ENCODE measurements at regions not wholly inside any gene's neighbourhood (a gene's known extent, or its start where the extent isn't known, plus 50 kb on each side); places are given as distances from the start of the nearest gene placed in this dataset.
"Not testable (repeated sequence)": the region's sequence is repeated elsewhere in the genome, so short reads cannot be mapped to it uniquely, and the experiment has no call there.

DNA sequence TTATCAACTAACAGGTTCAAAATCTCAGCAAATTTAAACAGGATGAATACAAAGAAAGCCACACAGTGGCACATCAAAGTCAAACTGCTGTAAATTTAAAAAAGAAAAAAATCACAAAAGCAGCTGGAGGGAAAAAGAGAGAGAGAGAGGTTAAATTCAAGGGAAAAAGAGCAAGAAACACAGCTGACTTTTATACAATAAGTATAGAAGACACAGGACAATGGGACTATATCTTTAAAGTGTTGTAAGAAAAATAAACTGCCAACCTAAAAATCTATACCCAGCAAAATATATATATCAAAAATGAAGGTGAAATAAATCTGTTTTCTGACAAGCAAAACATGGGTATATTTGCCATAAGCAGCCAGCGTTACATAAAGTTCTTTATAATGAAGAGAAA lies 261.5 kb downstream of the TLE1 start:
- DNase-seq = no peak

GRCh38 chr9:81424431-81424830 lies 264.9 kb downstream of the TLE1 start:
- peak; percentile 84 for DNase-seq

GRCh38 chr9:81423589-81424326 lies 265.6 kb downstream of the TLE1 start:
- peak; percentile 17 for DNase-seq

- not testable (repeated sequence) for DNase-seq
Measured at GRCh38 chr9:81421090-81421489, 268.3 kb downstream of the TLE1 start.

- DNase-seq = no peak
Measured at GRCh38 chr9:81420024-81420423, 269.3 kb downstream of the TLE1 start.

GRCh38 chr9:81417941-81418340 lies 271.4 kb downstream of the TLE1 start:
- no peak for DNase-seq

- DNase-seq = no peak
Measured at GRCh38 chr9:81417299-81417675, 272.1 kb downstream of the TLE1 start.

DNA sequence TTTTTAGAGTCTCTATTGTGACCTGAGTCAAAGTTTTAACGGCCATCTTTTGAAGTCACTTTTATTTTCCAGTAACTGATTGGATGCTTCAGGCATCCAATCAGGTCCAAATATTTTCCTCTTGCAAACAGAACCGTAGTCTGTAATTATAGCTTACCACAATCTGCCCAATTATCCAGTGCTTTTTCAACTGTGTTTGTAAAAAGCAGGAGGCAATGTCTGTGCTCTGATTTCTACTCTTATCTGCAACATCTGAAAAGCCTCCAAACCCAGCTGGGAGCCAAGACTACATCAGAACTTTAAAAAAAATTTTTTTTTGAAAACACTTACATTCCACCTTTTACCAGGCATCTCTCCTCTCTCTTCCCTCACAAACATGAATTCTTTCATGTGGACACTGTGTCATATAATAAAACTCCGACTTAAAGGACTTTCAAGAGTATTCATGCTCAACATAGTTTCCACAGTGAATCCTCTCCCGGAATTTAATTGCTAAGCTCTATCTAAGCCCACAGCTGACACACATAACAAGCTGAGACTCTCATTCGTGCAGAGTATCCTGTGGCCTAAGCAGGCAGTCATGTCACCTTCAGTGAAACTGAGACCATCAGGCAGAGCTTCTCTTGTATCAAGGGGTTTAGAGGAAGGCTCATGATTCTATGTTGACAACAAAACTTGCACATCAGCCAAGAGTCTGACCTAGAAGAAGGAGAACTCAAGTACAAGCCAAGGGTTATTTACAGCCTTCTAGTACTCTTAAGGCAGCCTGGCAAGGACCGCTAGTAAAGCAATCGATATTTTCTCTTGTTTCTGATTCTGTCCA lies 272.7 kb downstream of the TLE1 start:
- DNase-seq = peak; percentile 55

GRCh38 chr9:81414836-81415235 lies 274.5 kb downstream of the TLE1 start:
- no peak for DNase-seq

GRCh38 chr9:81411961-81412360 lies 277.4 kb downstream of the TLE1 start:
- peak; percentile 56 for DNase-seq

DNA sequence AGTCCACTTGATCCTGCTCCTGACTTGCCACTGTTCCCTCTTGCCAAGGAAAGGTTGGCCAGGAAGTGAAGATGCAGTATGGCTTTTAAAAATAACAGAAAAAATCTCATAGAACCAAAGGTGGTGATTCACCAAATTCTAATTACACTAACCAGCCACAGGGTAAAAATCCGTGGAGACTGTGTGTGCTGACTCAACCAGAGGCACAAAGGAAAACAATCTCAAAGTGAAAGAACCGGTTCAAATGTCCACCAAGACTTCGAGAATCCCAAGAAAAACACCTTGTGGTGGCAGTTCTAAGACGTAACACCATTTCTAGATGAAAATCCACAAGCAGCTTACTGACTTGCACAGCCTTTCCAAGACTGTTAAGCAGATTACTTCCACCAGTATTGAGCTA lies 279.1 kb downstream of the TLE1 start:
- peak; percentile 91 for DNase-seq

DNA sequence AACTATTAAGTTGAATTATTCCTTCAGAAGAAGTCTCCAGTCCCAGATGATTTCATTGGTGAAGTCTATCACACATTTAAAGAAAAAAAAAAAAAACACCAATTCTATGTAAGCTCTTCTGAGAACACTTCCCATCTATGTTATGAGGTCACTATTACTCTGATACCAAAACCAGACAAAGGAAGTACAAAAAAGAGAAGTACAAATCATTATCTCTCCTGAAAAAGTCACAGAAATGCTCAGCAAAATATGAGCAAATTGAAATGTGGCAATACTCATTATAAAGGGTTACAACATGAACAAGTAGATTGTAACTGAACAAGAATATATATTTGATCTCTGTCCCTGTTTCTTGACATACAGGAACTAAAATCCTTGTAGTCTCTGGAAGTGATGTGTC lies 280.4 kb downstream of the TLE1 start:
- DNase-seq = no peak

DNA sequence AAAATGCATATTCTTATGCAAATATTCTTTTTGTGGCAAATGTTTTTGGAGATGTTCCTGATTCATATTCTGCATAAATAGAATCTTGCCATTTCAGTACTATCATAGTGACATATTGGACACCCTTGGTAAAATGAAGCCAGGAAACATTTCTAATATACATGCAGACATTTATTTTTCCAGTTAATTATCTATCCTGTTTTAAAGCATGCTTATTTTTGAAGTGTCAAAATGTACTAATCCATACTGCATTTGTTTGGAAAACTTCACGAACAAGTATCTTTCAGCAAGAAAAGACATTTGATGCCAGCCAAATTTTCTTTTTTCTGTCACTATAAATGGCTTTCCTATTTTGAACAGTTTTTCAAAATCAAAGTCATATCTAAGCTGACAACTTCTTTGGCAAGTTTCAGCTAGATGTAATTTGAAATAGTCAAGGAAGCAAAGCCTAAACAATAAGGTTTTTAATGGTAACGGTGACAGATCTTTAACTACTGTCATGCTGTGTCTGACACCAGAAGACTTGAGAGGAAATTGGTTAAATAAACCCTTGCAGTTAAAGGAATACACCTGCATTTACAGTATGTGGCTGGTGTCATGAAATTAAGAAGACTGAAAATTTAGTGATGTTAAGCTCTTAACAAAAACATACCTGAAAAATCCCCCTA lies 284.3 kb downstream of the TLE1 start:
- no peak for DNase-seq

DNA sequence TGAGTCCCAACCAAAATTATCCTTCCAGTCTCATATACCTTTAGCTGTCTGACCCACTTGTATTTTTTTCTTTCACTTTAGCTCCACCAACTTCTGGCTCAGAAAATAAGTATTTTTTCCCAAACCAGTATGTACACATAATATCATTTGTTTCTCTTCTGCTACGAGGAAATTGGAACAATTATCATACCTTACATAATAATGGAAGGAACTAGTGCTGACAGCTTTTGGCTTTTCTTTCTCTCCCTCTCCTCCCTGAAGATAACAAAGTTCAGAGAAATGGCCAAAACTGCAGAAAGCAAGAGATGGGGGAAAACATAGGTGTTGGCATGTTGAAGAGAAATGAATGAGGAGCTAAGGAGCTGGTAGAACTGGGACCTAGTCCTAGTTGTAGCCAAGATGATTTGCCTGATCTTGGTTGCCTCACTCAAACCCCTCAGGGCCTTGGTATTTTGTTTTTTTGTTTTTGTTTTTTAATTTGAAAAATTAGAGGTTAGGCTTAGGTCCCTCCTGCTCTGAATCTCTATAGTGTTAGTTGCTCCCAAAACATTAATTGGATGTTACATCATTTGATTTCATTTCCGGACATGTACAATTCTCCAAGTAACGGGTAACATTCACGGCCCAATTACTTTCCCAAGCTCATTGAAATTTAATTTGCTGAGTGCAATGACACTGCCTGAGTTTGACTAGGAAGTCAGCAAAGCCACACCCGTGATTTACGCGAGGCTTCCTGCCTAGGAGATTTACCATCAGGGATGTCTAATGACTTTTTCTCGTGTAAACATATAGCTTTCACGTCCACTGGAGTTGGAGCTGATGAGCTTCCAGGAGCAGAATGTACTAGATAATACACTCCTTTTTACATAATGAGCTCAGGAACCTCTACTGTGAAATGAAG lies 291.6 kb downstream of the TLE1 start:
- DNase-seq = no peak

- DNase-seq = no peak
Measured at GRCh38 chr9:81396528-81396927, 292.8 kb downstream of the TLE1 start.

DNA sequence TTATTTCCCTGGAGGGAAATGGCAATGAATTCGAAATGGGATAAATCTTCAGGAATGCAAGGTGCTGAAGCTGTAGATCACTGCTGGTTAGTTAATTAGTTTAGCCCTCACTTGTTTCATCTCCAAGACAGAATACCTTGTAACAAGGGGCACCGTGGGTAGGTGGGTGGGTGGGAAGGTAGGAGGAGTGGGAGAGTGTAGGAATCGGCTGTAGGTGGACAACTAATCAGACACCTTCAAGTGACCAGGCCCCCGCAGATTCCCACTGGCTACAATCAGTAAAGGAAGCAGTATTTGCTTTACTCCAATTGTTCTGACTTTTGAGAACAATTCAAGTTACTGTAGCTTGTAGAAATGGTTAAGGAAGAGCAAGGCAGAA lies 293.7 kb downstream of the TLE1 start:
- no peak for DNase-seq

GRCh38 chr9:81394881-81395675 lies 294.3 kb downstream of the TLE1 start:
- DNase-seq = no peak

- DNase-seq = no peak
Measured at GRCh38 chr9:81393985-81394811, 295.1 kb downstream of the TLE1 start.

DNA sequence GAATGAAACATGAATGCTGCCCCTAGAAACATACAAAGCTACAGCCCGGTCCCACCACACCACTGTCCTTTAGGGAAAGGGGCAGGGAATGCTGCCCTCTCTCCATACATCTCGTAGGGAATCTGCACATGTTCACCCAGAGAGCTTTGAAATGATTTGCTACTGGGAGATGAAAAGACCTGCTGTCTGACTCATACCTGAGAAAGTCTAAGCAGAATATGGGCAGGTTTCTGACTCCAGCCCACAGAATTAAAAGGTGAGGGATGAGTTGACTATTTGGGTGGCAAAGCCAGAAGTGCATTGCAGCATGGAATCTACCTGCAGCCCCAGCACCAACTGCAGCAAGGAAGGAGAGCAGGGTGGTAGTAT lies 297.9 kb downstream of the TLE1 start:
- no peak for DNase-seq

GRCh38 chr9:81390792-81391456 lies 298.4 kb downstream of the TLE1 start:
- DNase-seq = no peak

All from fibroblast of skin of back (primary cell).